ENCODE measurements at regions not wholly inside any gene's neighbourhood (a gene's known extent, or its start where the extent isn't known, plus 50 kb on each side); places are given as distances from the start of the nearest gene placed in this dataset.

DNA sequence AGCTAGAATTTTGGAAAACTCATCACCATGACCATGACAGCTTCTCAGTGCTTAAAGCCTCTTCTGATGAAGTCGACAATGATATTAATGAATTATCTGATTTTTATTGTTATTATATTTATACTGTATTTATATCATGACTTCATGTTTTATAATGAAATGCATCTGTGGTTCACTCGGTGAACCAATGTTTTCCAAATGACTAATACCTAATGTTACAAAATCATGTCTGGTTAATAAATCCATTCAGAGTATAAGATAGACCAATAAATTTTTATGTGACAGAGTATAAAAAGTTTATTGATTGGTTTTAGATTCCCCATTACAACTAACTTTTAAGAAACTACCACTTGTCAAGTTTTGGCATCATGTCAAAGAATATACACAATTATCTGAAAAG is 416.5 kb downstream of the MLLT3 start:
- Histone ChIP-seq H3K27ac (ENCODE audit: low read length) (no peak overlapping the region), H3K9me3 (replicated peaks; ENCODE audit: control insufficient read depth, low read depth, low read length) (no peaks in the 10 kb centered on the region), H3K4me1 (ENCODE audit: control insufficient read depth, insufficient read depth, low read length) (peaks cover 7% of the 10 kb centered on the region), H3K36me3 (ENCODE audit: control insufficient read depth, insufficient read depth, low read length) (no peaks in the 10 kb centered on the region), H3K27me3 (ENCODE audit: control insufficient read depth, insufficient read depth, low read length) (no peaks in the 10 kb centered on the region), H3K4me3 (ENCODE audit: low read length) (no peak overlapping the region)
- no peak for DNase-seq
- no CpG with 5 or more reads among the region's 2 CpGs for WGBS (ENCODE audit: insufficient coverage)

DNA sequence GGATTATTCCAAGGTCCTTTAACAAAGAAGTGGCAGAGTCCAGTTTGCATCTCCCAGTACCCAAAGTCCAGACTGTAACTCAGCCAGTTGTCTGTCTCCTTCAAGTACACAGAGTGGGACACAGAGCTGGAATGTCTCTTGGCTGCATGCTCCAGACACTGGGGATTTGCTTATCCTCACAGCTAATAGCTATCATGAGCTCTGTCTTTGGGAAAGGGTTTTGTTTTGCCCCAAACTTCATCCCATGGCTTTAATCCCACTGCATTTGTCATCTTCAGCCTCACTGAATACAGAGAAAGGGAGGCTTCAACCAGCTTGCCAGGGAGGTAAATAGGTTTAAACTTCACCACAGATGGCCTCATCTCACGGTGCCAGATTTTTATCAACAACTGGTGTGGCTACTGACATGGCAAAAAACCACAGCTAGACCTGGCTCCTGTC is 412.2 kb upstream of the SLC24A2 start:
- Histone ChIP-seq H3K4me1 (ENCODE audit: control insufficient read depth, insufficient read depth, low read length) (peaks cover 17% of the 10 kb centered on the region), H3K9me3 (replicated peaks; ENCODE audit: control insufficient read depth, low read depth, low read length) (no peaks in the 10 kb centered on the region), H3K36me3 (ENCODE audit: control insufficient read depth, insufficient read depth, low read length) (no peaks in the 10 kb centered on the region), H3K4me3 (ENCODE audit: low read length) (no peak overlapping the region), H3K27ac (ENCODE audit: low read length) (no peak overlapping the region), H3K27me3 (ENCODE audit: control insufficient read depth, insufficient read depth, low read length) (no peaks in the 10 kb centered on the region)
- no CpG with 5 or more reads among the region's 1 CpG for WGBS (ENCODE audit: insufficient coverage)
- DNase-seq = peak; percentile 64

DNA sequence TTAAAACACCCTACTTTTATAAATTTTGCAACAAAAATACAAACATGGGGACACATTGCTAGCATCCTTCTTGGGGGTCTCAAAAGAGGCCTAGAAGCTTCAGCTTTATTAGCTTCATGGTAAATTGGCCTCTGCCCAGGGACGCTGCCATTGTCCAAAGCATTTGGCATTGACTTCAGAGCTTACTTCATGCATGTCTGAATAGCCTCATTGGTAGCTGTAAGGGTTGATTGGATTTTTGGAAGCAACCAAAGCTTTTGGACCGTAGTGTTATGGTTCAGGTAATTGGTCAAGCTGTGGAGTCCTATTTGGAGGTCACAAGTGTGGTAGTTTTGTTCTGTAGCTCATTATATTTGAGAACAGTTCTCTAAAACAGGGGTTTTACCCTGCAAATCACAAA is 411.7 kb upstream of the SLC24A2 start:
- no peak for DNase-seq
- H3K27me3 ChIP-seq (ENCODE audit: control insufficient read depth, insufficient read depth, low read length) = no peaks in the 10 kb centered on the region
- H3K36me3 ChIP-seq (ENCODE audit: control insufficient read depth, insufficient read depth, low read length) = no peaks in the 10 kb centered on the region
- H3K9me3 ChIP-seq (replicated peaks; ENCODE audit: control insufficient read depth, low read depth, low read length) = peaks cover under 1% of the 10 kb centered on the region
- peaks cover 17% of the 10 kb centered on the region for H3K4me1 ChIP-seq (ENCODE audit: control insufficient read depth, insufficient read depth, low read length)
- H3K4me3 ChIP-seq (ENCODE audit: low read length) = no peak overlapping the region
- no peak overlapping the region for H3K27ac ChIP-seq (ENCODE audit: low read length)
- 75% methylated on average over 1 of the region's 2 CpGs for WGBS (ENCODE audit: insufficient coverage)

DNA sequence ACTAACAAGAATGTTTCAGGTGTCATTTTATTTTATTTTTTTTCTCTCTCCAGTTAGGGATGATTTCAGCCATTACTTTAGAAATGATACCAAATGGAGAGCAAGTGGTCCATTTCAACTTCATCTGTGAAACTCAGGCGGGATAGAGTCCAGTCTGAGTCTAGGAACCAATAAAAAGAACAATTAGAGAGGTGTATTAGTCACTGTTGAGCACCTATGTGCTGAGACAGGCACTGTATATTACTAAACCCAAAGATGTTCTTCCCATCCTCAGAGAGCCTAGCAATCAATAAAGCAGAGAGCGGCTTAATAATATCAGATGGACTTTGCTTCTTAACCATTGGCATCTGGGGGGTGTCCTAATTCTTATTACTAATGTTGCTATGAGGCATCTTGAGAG is 410.3 kb upstream of the SLC24A2 start:
- Histone ChIP-seq H3K36me3 (ENCODE audit: control insufficient read depth, insufficient read depth, low read length) (no peaks in the 10 kb centered on the region), H3K27ac (ENCODE audit: low read length) (no peak overlapping the region), H3K4me1 (ENCODE audit: control insufficient read depth, insufficient read depth, low read length) (peaks cover 17% of the 10 kb centered on the region), H3K27me3 (ENCODE audit: control insufficient read depth, insufficient read depth, low read length) (no peaks in the 10 kb centered on the region), H3K4me3 (ENCODE audit: low read length) (no peak overlapping the region), H3K9me3 (replicated peaks; ENCODE audit: control insufficient read depth, low read depth, low read length) (peaks cover 4% of the 10 kb centered on the region)
- no CpG with 5 or more reads among the region's 2 CpGs for WGBS (ENCODE audit: insufficient coverage)
- DNase-seq = no peak

DNA sequence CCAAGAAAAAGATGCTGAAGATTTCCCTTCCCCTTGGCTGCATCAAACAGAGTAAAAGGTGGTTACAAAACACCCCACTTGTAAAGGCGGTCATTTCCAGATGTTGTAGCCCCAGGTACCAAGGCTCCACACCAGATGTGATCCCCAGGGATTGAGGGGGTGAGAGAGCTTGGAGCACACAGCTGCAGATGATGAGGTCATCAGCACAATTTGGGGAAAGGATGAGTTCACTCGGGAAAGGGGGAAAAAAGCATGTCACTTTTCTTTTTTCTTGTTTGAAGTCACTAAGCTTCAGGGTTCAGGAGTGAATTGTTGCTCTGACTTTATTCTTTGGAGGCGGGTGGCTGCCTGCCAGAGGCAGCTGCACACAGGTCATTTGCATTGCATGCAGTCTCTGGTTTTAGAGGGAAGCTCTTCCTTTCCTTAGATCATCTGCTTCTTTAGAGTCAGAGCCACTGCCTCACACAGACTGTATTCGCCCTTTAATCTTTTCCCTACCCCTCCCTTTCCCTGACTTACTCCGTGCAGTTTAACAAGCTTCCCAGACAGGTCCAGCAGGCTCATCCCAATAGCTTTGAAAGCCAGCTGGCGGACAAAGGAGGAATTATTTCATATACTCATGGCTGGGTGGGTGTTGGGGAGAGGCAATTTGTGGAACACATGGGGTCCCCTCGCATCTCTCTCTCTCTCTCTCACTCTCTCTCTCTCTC is 409.3 kb upstream of the SLC24A2 start:
- H3K4me3 ChIP-seq (ENCODE audit: low read length) = no peak overlapping the region
- H3K36me3 ChIP-seq (ENCODE audit: control insufficient read depth, insufficient read depth, low read length) = no peaks in the 10 kb centered on the region
- H3K27me3 ChIP-seq (ENCODE audit: control insufficient read depth, insufficient read depth, low read length) = no peaks in the 10 kb centered on the region
- peaks cover 4% of the 10 kb centered on the region for H3K9me3 ChIP-seq (replicated peaks; ENCODE audit: control insufficient read depth, low read depth, low read length)
- peaks cover 17% of the 10 kb centered on the region for H3K4me1 ChIP-seq (ENCODE audit: control insufficient read depth, insufficient read depth, low read length)
- DNase-seq = peak; percentile 81
- WGBS (ENCODE audit: insufficient coverage) = 21% methylated on average over 3 of the region's 7 CpGs
- H3K27ac ChIP-seq (ENCODE audit: low read length) = no peak overlapping the region

DNA sequence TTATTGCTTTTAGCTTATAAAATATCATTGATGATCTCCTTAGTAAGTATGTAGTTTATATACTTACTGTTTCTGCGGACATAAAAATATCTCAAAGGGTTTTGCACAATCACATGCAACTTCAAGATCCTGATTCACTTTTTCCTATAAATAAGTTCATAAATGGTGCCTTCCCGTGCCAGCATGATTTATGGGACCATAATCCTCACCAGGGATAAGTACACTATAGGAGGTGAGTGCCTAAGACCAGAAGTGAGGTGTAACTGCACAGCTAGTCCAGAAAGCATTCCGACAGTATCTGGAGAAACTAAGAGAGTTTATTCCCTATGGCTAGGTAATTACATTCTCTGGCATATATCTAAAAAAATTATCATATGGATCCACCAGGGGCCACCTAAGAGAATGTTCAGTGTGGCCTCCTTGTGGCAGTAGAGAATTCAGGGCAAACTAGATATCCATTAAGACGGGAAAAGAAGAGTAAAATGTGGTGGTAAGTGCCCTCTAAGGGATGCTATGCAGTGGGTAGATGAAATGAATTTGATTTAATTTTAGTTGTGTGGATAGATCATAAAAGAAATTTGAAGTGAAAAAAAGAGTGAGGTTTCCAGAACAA is 402.5 kb upstream of the SLC24A2 start:
- Histone ChIP-seq H3K36me3 (ENCODE audit: control insufficient read depth, insufficient read depth, low read length) (no peaks in the 10 kb centered on the region), H3K27ac (ENCODE audit: low read length) (no peak overlapping the region), H3K4me1 (ENCODE audit: control insufficient read depth, insufficient read depth, low read length) (no peaks in the 10 kb centered on the region), H3K27me3 (ENCODE audit: control insufficient read depth, insufficient read depth, low read length) (no peaks in the 10 kb centered on the region), H3K9me3 (replicated peaks; ENCODE audit: control insufficient read depth, low read depth, low read length) (peaks cover 4% of the 10 kb centered on the region), H3K4me3 (ENCODE audit: low read length) (no peak overlapping the region)
- DNase-seq = no peak
- WGBS (ENCODE audit: insufficient coverage) = 83% methylated on average over 1 of the region's 4 CpGs

DNA sequence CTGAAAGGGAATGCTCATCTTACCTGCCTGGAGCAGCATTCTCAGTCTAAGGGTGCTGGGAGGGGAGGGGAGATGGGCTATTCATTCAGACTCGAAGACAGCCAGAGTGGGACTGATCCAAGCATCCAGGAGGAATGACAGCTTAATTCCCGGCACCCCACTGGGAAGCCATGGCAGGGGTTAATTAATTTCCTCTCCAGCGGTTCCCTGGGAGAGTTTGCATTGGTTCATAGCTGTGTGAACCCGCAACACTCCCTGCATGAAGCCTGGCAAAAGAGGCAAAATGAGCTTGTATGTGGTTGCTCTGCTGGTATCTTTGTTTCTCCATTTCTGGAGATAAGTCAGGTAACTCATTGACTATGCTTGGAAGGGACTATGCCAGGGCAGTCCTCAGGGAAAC is 401.0 kb upstream of the SLC24A2 start:
- Histone ChIP-seq H3K4me3 (ENCODE audit: low read length) (no peak overlapping the region), H3K4me1 (ENCODE audit: control insufficient read depth, insufficient read depth, low read length) (no peaks in the 10 kb centered on the region), H3K27me3 (ENCODE audit: control insufficient read depth, insufficient read depth, low read length) (no peaks in the 10 kb centered on the region), H3K27ac (ENCODE audit: low read length) (no peak overlapping the region), H3K36me3 (ENCODE audit: control insufficient read depth, insufficient read depth, low read length) (no peaks in the 10 kb centered on the region), H3K9me3 (replicated peaks; ENCODE audit: control insufficient read depth, low read depth, low read length) (no peaks in the 10 kb centered on the region)
- WGBS (ENCODE audit: insufficient coverage) = 23% methylated on average over 4 of the region's 4 CpGs
- no peak for DNase-seq

DNA sequence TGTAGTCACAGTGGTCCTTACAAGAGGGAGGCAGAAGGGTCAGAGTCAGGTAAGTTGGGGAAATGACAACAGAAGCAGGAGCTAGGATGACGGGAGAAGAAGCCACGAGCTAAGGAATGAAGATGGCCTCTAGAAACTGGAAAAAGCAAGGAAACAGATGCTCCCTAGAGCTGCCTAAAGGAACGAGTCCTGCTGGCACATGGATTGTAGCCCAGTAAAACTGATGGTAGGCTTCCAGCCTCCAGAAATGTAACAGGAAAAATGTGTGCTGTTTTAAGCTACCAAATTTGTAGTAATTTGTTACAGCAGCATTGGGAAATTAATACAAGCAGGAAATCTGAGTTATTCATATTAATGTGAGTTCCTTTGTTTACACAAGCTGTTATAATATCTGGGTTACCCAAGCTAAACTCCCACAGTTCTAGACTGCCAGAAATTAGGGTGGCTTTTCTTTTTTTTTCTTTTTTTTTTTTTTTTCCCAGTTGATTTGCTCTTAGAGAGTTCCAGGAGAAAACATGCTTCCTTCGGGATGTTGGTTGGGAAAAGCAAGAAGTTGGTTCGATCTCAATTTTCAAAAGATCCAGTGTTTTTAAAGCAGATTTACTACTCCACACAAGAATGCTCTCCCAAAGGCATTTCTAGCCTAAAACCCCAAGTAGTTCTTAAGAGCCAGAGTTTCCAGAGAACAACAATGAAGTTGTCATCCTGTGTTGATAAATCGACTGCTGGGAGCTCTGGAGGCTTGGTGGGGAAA is 400.0 kb upstream of the SLC24A2 start:
- Histone ChIP-seq H3K27me3 (ENCODE audit: control insufficient read depth, insufficient read depth, low read length) (no peaks in the 10 kb centered on the region), H3K27ac (ENCODE audit: low read length) (no peak overlapping the region), H3K9me3 (replicated peaks; ENCODE audit: control insufficient read depth, low read depth, low read length) (no peaks in the 10 kb centered on the region), H3K4me3 (ENCODE audit: low read length) (no peak overlapping the region), H3K4me1 (ENCODE audit: control insufficient read depth, insufficient read depth, low read length) (no peaks in the 10 kb centered on the region), H3K36me3 (ENCODE audit: control insufficient read depth, insufficient read depth, low read length) (no peaks in the 10 kb centered on the region)
- DNase-seq = no peak
- WGBS (ENCODE audit: insufficient coverage) = 18% methylated on average over 3 of the region's 6 CpGs

DNA sequence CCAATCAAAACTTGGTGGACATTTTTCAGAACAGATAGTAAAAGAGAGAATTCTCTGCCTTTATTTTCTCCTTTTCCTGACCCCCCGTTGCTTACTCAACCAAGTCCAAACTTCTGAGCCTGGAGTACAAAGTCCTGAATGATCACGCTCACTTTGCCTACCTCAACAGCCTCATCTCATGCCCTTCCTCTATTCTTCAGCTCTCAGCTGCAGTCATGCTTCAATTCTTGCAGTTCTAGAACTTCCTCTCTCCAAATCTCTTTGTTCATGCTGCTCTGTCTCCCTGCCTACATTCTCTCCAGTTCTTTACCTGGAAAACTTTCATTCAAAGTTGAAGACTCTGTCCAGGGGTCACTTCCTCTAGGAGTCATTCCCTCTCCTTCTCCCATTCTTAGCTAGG is 398.5 kb upstream of the SLC24A2 start:
- no peaks in the 10 kb centered on the region for H3K36me3 ChIP-seq (ENCODE audit: control insufficient read depth, insufficient read depth, low read length)
- WGBS (ENCODE audit: insufficient coverage) = 65% methylated on average over 2 of the region's 2 CpGs
- no peaks in the 10 kb centered on the region for H3K9me3 ChIP-seq (replicated peaks; ENCODE audit: control insufficient read depth, low read depth, low read length)
- H3K27me3 ChIP-seq (ENCODE audit: control insufficient read depth, insufficient read depth, low read length) = no peaks in the 10 kb centered on the region
- H3K4me1 ChIP-seq (ENCODE audit: control insufficient read depth, insufficient read depth, low read length) = no peaks in the 10 kb centered on the region
- H3K4me3 ChIP-seq (ENCODE audit: low read length) = no peak overlapping the region
- DNase-seq = no peak
- no peak overlapping the region for H3K27ac ChIP-seq (ENCODE audit: low read length)

DNA sequence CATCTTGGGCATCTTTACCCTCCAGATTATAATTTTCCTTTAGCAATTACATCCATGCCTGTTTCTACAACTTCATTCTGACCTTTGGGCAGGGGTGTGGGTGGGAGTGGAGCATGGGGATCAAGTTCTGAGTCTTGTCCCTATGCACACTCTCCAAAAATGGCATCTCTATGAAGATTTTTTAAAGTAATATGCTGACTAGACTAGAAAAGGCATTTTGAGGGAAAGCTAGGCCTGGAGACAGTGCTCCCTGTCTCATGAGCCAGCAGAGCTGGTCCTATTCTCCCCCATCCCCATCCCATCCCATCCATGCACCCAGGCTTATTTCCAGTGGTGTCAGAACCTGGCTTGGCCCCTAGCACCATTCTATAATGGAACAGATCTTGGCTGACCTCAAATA is 398.0 kb upstream of the SLC24A2 start:
- Histone ChIP-seq H3K36me3 (ENCODE audit: control insufficient read depth, insufficient read depth, low read length) (no peaks in the 10 kb centered on the region), H3K27ac (ENCODE audit: low read length) (no peak overlapping the region), H3K9me3 (replicated peaks; ENCODE audit: control insufficient read depth, low read depth, low read length) (no peaks in the 10 kb centered on the region), H3K27me3 (ENCODE audit: control insufficient read depth, insufficient read depth, low read length) (no peaks in the 10 kb centered on the region), H3K4me1 (ENCODE audit: control insufficient read depth, insufficient read depth, low read length) (no peaks in the 10 kb centered on the region), H3K4me3 (ENCODE audit: low read length) (no peak overlapping the region)
- DNase-seq = no peak
